ENCODE measurements at regions not wholly inside any gene's neighbourhood (a gene's known extent, or its start where the extent isn't known, plus 50 kb on each side); places are given as distances from the start of the nearest gene placed in this dataset.
"Not testable (repeated sequence)": the region's sequence is repeated elsewhere in the genome, so short reads cannot be mapped to it uniquely, and the experiment has no call there.

DNA sequence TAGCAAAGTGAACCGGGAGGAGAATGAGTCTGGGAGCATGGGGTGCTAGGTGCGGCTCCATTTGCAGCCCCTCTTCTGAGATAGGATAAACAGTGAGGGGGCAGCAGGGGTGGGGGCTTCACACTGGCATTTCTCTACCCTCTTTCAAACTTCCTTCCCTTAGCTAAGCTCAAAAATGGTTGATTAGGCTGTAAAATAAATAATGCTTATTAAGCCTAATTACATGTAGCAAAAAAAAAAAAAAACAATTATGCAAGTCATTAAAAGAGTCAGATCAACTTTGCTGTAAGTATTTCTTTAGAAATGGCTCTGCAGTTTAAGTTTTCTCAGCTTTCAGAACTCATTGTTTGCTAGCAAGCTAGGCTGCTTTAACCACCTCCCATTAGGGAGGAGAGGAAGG lies 182.7 kb upstream of the FBXO11 start:
- Histone ChIP-seq H3K4me1 (ENCODE audit: control insufficient read depth, insufficient read depth, low read length) (no peaks in the 10 kb centered on the region), H3K27me3 (ENCODE audit: control insufficient read depth, insufficient read depth, low read length) (no peaks in the 10 kb centered on the region), H3K4me3 (ENCODE audit: low read length) (no peak overlapping the region), H3K27ac (ENCODE audit: low read depth, low read length) (no peak overlapping the region), H3K36me3 (ENCODE audit: control insufficient read depth, insufficient read depth, low read length) (no peaks in the 10 kb centered on the region), H3K9ac (ENCODE audit: low read length) (no peak overlapping the region)

DNA sequence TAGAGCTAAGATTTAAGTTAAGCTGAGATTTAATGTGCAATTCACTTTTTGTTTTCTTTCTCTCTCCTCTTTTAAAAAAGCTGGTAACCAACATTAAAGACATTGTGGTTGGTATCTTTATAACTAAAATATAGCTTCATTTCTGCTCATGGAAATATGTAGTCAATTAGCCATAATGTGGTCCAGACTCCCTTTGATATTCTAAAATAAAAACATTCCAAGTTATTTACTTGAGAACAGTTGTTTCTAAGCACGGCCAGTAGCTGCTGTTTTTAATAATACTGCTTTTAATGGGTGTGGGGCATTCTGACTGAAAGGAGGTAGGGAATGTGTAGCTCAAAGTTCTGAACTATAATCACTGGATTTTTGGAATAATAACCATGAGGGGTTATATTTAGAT lies 183.3 kb upstream of the FBXO11 start:
- no peak overlapping the region for H3K9ac ChIP-seq (ENCODE audit: low read length)
- H3K27ac ChIP-seq (ENCODE audit: low read depth, low read length): no peak overlapping the region
- H3K4me1 ChIP-seq (ENCODE audit: control insufficient read depth, insufficient read depth, low read length): no peaks in the 10 kb centered on the region
- H3K36me3 ChIP-seq (ENCODE audit: control insufficient read depth, insufficient read depth, low read length): no peaks in the 10 kb centered on the region
- no peak overlapping the region for H3K4me3 ChIP-seq (ENCODE audit: low read length)
- no peaks in the 10 kb centered on the region for H3K27me3 ChIP-seq (ENCODE audit: control insufficient read depth, insufficient read depth, low read length)

GRCh38 chr2:48092846-48093803 lies 186.8 kb upstream of the FBXO11 start:
- no peak overlapping the region for H3K27ac ChIP-seq (ENCODE audit: low read depth, low read length)
- H3K36me3 ChIP-seq (ENCODE audit: control insufficient read depth, insufficient read depth, low read length): no peaks in the 10 kb centered on the region
- no peaks in the 10 kb centered on the region for H3K27me3 ChIP-seq (ENCODE audit: control insufficient read depth, insufficient read depth, low read length)

GRCh38 chr2:48096765-48097164 lies 190.5 kb upstream of the FBXO11 start:
- not testable (repeated sequence) for H3K9ac ChIP-seq (ENCODE audit: low read length); H3K4me3 ChIP-seq (ENCODE audit: low read length); H3K27me3 ChIP-seq (ENCODE audit: control insufficient read depth, insufficient read depth, low read length); H3K36me3 ChIP-seq (ENCODE audit: control insufficient read depth, insufficient read depth, low read length); H3K4me1 ChIP-seq (ENCODE audit: control insufficient read depth, insufficient read depth, low read length); H3K27ac ChIP-seq (ENCODE audit: low read depth, low read length)

More at GRCh38 chr2:48092846-48093803, 186.8 kb upstream of the FBXO11 start:
- H3K4me1 ChIP-seq (ENCODE audit: control insufficient read depth, insufficient read depth, low read length): no peaks in the 10 kb centered on the region
- no peak overlapping the region for H3K4me3 ChIP-seq (ENCODE audit: low read length)
- H3K9ac ChIP-seq (ENCODE audit: low read length): no peak overlapping the region

DNA sequence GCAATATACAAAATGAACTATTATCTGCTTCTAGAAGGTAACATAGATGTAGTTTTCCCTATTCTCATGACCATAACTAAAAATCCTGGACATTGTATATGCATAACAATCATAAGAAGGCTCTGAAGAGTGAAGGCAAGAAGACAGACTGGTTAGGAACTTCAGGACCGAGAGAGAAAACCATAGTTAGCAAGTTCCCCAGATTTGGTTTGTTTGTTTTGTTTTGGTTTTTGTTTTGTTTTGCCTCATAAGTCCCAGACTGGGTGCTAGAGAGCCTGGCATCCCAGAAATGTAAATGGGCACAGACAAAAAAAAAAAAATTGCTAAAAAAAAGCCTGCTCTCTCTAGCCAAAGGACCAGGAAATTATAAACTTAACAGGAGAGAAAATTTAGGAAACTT lies 192.2 kb upstream of the FBXO11 start:
- H3K4me3 ChIP-seq (ENCODE audit: low read length): no peak overlapping the region
- no peaks in the 10 kb centered on the region for H3K36me3 ChIP-seq (ENCODE audit: control insufficient read depth, insufficient read depth, low read length)
- H3K27ac ChIP-seq (ENCODE audit: low read depth, low read length): no peak overlapping the region
- H3K9ac ChIP-seq (ENCODE audit: low read length): no peak overlapping the region
- no peaks in the 10 kb centered on the region for H3K4me1 ChIP-seq (ENCODE audit: control insufficient read depth, insufficient read depth, low read length)
- no peaks in the 10 kb centered on the region for H3K27me3 ChIP-seq (ENCODE audit: control insufficient read depth, insufficient read depth, low read length)

DNA sequence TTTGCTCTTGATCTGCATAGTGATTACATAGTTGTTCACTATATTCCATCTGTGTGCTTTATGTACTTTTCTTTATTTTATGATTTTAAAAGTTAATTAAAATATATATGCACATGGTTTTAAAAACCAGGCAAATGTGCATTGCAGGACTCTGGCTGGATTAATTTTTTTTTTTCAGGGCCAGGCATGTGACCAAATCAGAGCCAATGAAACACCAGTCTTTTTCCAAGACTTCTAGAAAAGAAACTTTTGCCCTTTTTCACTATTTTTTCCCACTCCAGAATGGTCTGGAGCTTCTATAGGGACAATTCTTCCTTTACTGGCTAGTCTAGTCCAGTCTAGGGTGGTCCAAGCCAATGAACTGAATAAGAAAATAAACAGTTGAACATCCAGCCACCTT lies 198.1 kb upstream of the FBXO11 start:
- Histone ChIP-seq H3K36me3 (ENCODE audit: control insufficient read depth, insufficient read depth, low read length) (no peaks in the 10 kb centered on the region), H3K27ac (ENCODE audit: low read depth, low read length) (no peak overlapping the region), H3K4me1 (ENCODE audit: control insufficient read depth, insufficient read depth, low read length) (peaks cover 9% of the 10 kb centered on the region), H3K27me3 (ENCODE audit: control insufficient read depth, insufficient read depth, low read length) (no peaks in the 10 kb centered on the region), H3K9ac (ENCODE audit: low read length) (no peak overlapping the region), H3K4me3 (ENCODE audit: low read length) (no peak overlapping the region)

DNA sequence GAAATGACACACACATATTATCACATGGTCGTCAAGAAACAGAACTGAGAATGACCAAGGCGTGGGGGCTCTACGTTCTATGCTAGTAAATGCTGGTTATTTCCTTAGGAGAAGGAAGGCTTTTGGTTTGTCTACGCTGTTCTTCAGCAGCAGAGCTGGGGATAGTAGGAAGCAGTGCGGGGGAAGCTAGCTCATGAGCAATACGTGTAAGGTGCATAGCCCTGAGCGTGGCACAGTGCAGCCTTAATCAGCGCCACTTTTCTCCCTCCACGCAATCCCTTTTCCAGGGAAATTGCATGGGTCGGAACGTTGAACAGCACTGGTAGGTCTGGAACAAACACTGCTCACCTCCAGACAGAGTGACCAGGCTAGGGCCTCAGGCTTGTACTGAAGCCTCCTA lies 199.6 kb upstream of the FBXO11 start:
- Histone ChIP-seq H3K36me3 (ENCODE audit: control insufficient read depth, insufficient read depth, low read length) (no peaks in the 10 kb centered on the region), H3K9ac (ENCODE audit: low read length) (no peak overlapping the region), H3K4me1 (ENCODE audit: control insufficient read depth, insufficient read depth, low read length) (peaks cover 9% of the 10 kb centered on the region), H3K4me3 (ENCODE audit: low read length) (peak overlapping the region; percentile 51), H3K27me3 (ENCODE audit: control insufficient read depth, insufficient read depth, low read length) (no peaks in the 10 kb centered on the region), H3K27ac (ENCODE audit: low read depth, low read length) (no peak overlapping the region)

DNA sequence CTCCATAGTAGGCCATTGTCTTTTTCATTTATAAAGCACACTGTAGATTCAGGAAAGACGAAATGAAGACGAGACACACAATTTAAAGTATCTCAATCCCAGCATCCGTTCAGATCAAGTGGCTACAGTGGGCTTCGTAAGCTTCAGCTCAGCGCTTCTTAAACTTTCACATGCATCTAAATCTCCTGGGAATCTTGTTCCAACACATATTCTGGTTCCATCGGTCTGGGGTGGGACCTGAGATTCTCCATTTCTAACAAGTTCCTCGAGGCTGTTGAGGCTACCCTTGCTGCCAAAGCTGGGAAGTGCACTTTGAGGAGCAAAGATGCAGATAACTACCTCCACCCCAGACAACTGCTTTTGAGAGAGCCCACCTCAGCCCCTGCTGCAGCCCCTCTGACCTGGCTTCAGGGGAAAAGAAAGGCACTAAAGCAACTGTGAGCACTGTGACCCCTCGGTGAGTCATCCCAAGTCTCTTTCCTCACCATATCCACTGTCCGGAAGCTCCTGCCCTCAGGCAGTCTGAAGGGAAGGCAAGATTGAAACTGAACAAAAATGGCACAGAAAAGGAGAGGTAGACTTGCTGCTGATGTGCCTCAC lies 201.1 kb upstream of the FBXO11 start:
- Histone ChIP-seq H3K4me3 (ENCODE audit: low read length) (no peak overlapping the region), H3K27me3 (ENCODE audit: control insufficient read depth, insufficient read depth, low read length) (no peaks in the 10 kb centered on the region), H3K27ac (ENCODE audit: low read depth, low read length) (no peak overlapping the region), H3K36me3 (ENCODE audit: control insufficient read depth, insufficient read depth, low read length) (no peaks in the 10 kb centered on the region), H3K4me1 (ENCODE audit: control insufficient read depth, insufficient read depth, low read length) (peaks cover 9% of the 10 kb centered on the region), H3K9ac (ENCODE audit: low read length) (no peak overlapping the region)

- peaks cover 9% of the 10 kb centered on the region for H3K4me1 ChIP-seq (ENCODE audit: control insufficient read depth, insufficient read depth, low read length)
- no peak overlapping the region for H3K4me3 ChIP-seq (ENCODE audit: low read length)
- no peak overlapping the region for H3K9ac ChIP-seq (ENCODE audit: low read length)
- no peak overlapping the region for H3K27ac ChIP-seq (ENCODE audit: low read depth, low read length)
- H3K36me3 ChIP-seq (ENCODE audit: control insufficient read depth, insufficient read depth, low read length): no peaks in the 10 kb centered on the region
- H3K27me3 ChIP-seq (ENCODE audit: control insufficient read depth, insufficient read depth, low read length): no peaks in the 10 kb centered on the region
These were observed 202.2 kb upstream of the FBXO11 start for GRCh38 chr2:48108455-48108854.

- Histone ChIP-seq H3K36me3 (ENCODE audit: control insufficient read depth, insufficient read depth, low read length) (no peaks in the 10 kb centered on the region), H3K27ac (ENCODE audit: low read depth, low read length) (no peak overlapping the region), H3K4me1 (ENCODE audit: control insufficient read depth, insufficient read depth, low read length) (peaks cover 9% of the 10 kb centered on the region), H3K9ac (ENCODE audit: low read length) (no peak overlapping the region), H3K4me3 (ENCODE audit: low read length) (no peak overlapping the region), H3K27me3 (ENCODE audit: control insufficient read depth, insufficient read depth, low read length) (no peaks in the 10 kb centered on the region)
These were observed 203.3 kb upstream of the FBXO11 start for GRCh38 chr2:48109491-48110204.

DNA sequence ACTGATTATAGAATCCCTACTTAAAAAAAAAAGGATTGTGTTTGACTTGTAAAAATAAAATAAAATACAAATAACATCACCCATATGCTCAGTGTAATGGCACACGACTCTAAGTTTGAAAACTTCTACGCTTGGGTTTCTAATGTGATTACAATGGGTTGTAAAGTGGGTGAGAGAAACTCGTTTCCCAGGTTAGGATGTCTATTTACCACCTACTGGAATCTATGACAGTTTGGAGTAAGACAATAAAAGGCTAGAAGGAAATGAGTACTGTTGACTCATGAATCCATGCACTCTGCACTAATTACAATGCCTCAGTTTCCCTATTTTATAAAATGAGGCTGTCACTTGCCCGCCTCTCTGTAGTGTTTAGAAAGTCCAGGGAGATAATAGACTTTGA lies 204.0 kb upstream of the FOXN2 start:
- no peak overlapping the region for H3K27ac ChIP-seq (ENCODE audit: low read depth, low read length)
- no peak overlapping the region for H3K4me3 ChIP-seq (ENCODE audit: low read length)
- H3K36me3 ChIP-seq (ENCODE audit: control insufficient read depth, insufficient read depth, low read length): no peaks in the 10 kb centered on the region
- peaks cover 9% of the 10 kb centered on the region for H3K4me1 ChIP-seq (ENCODE audit: control insufficient read depth, insufficient read depth, low read length)
- H3K9ac ChIP-seq (ENCODE audit: low read length): no peak overlapping the region
- H3K27me3 ChIP-seq (ENCODE audit: control insufficient read depth, insufficient read depth, low read length): no peaks in the 10 kb centered on the region

DNA sequence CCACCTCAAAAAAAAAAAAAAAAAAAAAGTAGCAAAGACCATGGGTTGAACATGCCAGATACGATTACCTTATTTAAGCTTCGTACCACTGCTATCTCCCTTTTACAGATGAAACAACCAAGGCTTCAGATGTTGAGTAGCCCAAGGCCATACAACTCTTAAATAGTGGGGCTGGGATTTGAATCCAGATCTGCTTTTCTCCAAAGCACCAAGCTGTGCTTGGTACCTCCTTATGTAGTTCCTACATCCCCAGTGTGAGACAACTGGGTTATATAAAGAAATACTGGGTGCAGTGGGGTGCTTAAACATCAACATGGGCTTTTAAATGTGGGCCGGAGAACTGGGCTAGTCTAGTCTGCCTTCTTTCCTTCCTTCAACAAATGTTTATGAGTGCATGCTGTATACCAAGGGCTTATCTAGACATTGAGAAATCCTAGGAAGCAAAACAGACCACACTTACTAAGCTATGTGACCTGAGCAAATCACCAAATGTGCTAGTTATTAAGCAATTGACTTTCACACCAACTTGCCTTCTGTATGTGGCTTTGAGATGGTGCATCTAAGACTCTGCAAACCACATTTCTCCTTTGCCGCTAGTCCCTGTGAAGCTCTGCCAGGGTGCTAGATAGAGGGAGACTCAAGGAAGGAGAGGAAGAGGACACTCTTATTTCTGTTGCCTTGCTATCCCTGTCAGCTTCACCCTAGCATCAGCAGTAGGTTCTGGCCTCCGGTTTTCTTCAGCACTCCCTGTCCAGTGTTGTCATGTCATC lies 201.4 kb upstream of the FOXN2 start:
- Histone ChIP-seq H3K9ac (ENCODE audit: low read length) (no peak overlapping the region), H3K27ac (ENCODE audit: low read depth, low read length) (no peak overlapping the region), H3K27me3 (ENCODE audit: control insufficient read depth, insufficient read depth, low read length) (no peaks in the 10 kb centered on the region), H3K4me3 (ENCODE audit: low read length) (no peak overlapping the region), H3K36me3 (ENCODE audit: control insufficient read depth, insufficient read depth, low read length) (no peaks in the 10 kb centered on the region), H3K4me1 (ENCODE audit: control insufficient read depth, insufficient read depth, low read length) (no peaks in the 10 kb centered on the region)
